MCF 10A (cell line): ENCODE measurements at regions not wholly inside any gene's neighbourhood (a gene's known extent, or its start where the extent isn't known, plus 50 kb on each side); places are given as distances from the start of the nearest gene placed in this dataset.
"Not testable (repeated sequence)": the region's sequence is repeated elsewhere in the genome, so short reads cannot be mapped to it uniquely, and the experiment has no call there.

ENCODE experiments used
- BruUV-seq: library from RNA; stranded (reverse); fragments of 400-500 nt; replicated peaks from 2 replicates; lab custom pipeline; 2021; lab: Mats Ljungman, UMichigan
- CTCF ChIA-PET: fragments of 300-600 bp; sonication (Branson Sonifier 250); formaldehyde crosslinking; extraction: SDS; loops from one replicate; lab custom pipeline; 2021; ENCODE audit warnings: antibody characterized with exemption, inconsistent platforms; lab: Yijun Ruan, JAX
- POLR2A ChIA-PET: fragments of 300-600, 350-650 bp; sonication (Branson Sonifier 250); formaldehyde crosslinking; extraction: SDS; loops from one replicate; lab custom pipeline; 2020; ENCODE audit warnings: antibody characterized with exemption, inconsistent platforms; lab: Yijun Ruan, JAX
- DNase-seq: peaks from one replicate; pipeline ENCODE4 v3.0.0-alpha.2; 2018; ENCODE audit not compliant: unreplicated experiment
- H3K27ac Mint-ChIP-seq: one replicate; pipeline ENCODE4 v1.8.0; 2022; ENCODE audit warnings: mild to moderate bottlenecking, low read depth, mixed read lengths; ENCODE audit not compliant: unreplicated experiment
- H3K27me3 Mint-ChIP-seq: one replicate; pipeline ENCODE4 v1.8.0; 2022; ENCODE audit warnings: mixed read lengths; ENCODE audit not compliant: insufficient read depth, unreplicated experiment
- H3K36me3 Mint-ChIP-seq: one replicate; pipeline ENCODE4 v1.8.0; 2022; ENCODE audit warnings: mild to moderate bottlenecking, moderate library complexity, mixed read lengths; ENCODE audit not compliant: insufficient read depth, unreplicated experiment
- H3K4me1 Mint-ChIP-seq: one replicate; pipeline ENCODE4 v1.8.0; 2022; ENCODE audit warnings: mixed read lengths; ENCODE audit not compliant: insufficient read depth, unreplicated experiment
- H3K4me3 Mint-ChIP-seq: one replicate; pipeline ENCODE4 v1.8.0; 2022; ENCODE audit warnings: mild to moderate bottlenecking, moderate library complexity, mixed read lengths; ENCODE audit not compliant: unreplicated experiment
- H3K9me3 Mint-ChIP-seq: one replicate; pipeline ENCODE4 v1.8.0; 2022; ENCODE audit warnings: mixed read lengths; ENCODE audit not compliant: unreplicated experiment
- intact Hi-C: fragments of 100-400 bp; cut with micrococcal nuclease; formaldehyde crosslinking; loops from 2 replicates; pipeline ENCODE4 v1.14.1; 2022
- TF ChIP-seq, protein P1 (sequence below): fragments of 200-600 bp; IDR thresholded peaks from one replicate; pipeline ENCODE4 v1.8.0; 2022; ENCODE audit warnings: antibody characterized with exemption, mild to moderate bottlenecking; ENCODE audit not compliant: unreplicated experiment

DNA sequence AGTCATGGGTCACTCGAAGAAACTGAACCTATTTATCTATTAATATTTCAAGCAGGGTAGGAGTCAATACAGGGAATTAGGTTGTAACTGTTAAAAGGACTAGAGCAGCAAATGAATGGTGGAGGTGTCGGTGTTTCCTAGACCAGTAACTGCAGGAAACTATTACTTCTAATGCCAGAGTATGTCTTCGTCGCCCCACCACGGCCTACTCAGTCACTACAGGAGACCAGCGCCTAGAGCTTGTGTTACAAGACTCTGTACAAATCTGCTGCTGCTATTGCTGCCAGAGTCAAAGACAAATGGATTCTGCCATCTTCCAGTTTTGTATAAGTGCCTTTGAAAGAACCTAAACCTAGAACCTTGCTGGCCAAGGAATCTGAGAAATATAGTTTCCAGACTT is 343.9 kb downstream of the SOX4 start:
- TF ChIP-seq, protein P1, sequence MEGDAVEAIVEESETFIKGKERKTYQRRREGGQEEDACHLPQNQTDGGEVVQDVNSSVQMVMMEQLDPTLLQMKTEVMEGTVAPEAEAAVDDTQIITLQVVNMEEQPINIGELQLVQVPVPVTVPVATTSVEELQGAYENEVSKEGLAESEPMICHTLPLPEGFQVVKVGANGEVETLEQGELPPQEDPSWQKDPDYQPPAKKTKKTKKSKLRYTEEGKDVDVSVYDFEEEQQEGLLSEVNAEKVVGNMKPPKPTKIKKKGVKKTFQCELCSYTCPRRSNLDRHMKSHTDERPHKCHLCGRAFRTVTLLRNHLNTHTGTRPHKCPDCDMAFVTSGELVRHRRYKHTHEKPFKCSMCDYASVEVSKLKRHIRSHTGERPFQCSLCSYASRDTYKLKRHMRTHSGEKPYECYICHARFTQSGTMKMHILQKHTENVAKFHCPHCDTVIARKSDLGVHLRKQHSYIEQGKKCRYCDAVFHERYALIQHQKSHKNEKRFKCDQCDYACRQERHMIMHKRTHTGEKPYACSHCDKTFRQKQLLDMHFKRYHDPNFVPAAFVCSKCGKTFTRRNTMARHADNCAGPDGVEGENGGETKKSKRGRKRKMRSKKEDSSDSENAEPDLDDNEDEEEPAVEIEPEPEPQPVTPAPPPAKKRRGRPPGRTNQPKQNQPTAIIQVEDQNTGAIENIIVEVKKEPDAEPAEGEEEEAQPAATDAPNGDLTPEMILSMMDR, result no peak
- H3K27ac Mint-ChIP-seq, result no peak overlapping the region
- no peaks in the 10 kb centered on the region for H3K9me3 Mint-ChIP-seq
- H3K36me3 Mint-ChIP-seq, result peaks cover 6% of the 10 kb centered on the region
- POLR2A ChIA-PET, result no interaction called here
- no peak for DNase-seq
- CTCF ChIA-PET, result interaction anchor here (0.7 kb wide), 1 partner anchor 10 kb away, joined by 5 read pairs; no protein-coding TSS in a partner anchor
- H3K4me1 Mint-ChIP-seq, result no peaks in the 10 kb centered on the region
- no peak overlapping the region for H3K4me3 Mint-ChIP-seq
- no TSS peak for BruUV-seq
- intact Hi-C loops, result loop anchor here (10.0 kb wide), 2 partner anchors 967 to 1373 kb away; no protein-coding TSS in a partner anchor
- H3K27me3 Mint-ChIP-seq, result no peaks in the 10 kb centered on the region

DNA sequence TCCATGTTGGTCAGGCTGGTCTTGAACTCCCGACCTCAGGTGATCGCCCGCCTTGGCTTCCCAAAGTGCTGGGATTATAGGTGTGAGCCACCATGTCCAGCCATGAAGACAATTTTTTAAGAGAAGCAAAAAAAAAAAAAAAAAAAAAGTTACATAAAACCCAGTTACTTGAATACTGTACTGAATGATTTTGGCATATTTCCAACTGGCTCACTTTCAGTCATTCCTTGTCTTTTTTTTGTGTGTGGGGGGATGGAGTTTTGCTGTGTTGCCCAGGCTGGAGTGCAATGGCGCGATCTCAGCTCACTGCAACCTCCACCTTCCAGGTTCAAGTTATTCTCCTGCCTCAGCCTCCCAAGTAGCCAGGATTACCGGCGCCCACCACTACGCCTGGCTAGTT is 345.5 kb downstream of the SOX4 start:
- H3K27ac Mint-ChIP-seq, BruUV-seq, DNase-seq, H3K4me3 Mint-ChIP-seq, H3K27me3 Mint-ChIP-seq, CTCF ChIA-PET, H3K4me1 Mint-ChIP-seq, H3K9me3 Mint-ChIP-seq, H3K36me3 Mint-ChIP-seq, POLR2A ChIA-PET: not testable (repeated sequence)
- intact Hi-C loops, result loop anchor here (10.0 kb wide), 2 partner anchors 966 to 1374 kb away; no protein-coding TSS in a partner anchor

DNA sequence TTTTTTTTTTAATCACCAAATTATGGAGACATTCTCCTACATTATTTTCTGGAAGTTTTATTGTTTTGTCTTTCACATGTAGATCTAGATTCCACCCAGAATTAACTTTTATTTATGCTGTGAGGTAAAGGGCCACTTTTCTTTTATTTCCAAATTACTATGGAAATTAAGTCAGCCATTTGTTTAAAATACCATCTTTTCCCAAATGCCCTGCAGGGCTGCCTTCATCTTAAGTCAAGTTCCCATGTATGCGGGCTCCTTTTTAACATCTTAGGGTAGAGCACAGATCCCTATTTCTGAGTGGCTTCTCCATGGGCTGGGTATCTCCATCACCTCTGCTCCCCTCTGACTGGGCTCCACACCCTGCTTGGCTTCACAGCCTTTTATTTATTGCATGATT is 348.4 kb downstream of the SOX4 start:
- no peak for DNase-seq
- no peaks in the 10 kb centered on the region for H3K36me3 Mint-ChIP-seq
- POLR2A ChIA-PET, result no interaction called here
- no peak overlapping the region for H3K27ac Mint-ChIP-seq
- intact Hi-C loops, result loop anchor here (10.0 kb wide), 1 partner anchor 883 kb away; no protein-coding TSS in a partner anchor
- no peak overlapping the region for H3K4me3 Mint-ChIP-seq
- H3K4me1 Mint-ChIP-seq, result no peaks in the 10 kb centered on the region
- CTCF ChIA-PET, result no interaction called here
- no peaks in the 10 kb centered on the region for H3K27me3 Mint-ChIP-seq
- BruUV-seq, result no TSS peak
- TF ChIP-seq, protein P1, result no peak
- no peaks in the 10 kb centered on the region for H3K9me3 Mint-ChIP-seq

DNA sequence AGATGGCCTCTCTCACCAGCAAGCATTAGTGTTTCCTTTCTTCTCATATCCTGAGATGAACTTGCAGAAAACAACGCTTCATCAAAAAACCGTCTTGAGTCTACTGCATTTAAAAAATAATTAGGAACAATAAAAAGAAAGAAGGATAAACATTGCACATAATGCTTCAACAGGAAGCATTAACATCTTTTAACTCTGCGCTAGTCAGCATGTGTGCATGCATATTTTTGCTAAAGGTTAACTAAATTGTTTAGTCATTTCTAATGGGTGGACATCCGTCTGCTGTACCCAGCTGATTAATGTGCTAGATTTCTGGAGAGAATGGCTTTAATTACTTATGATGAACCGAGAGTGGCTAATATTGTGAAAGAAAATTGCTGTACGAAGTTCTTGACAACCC is 349.3 kb downstream of the SOX4 start:
- ChIA-PET CTCF (no interaction called here), POLR2A (no interaction called here)
- H3K36me3 Mint-ChIP-seq, result no peaks in the 10 kb centered on the region
- TF ChIP-seq, protein P1, result no peak
- no peaks in the 10 kb centered on the region for H3K9me3 Mint-ChIP-seq
- no TSS peak for BruUV-seq
- H3K27me3 Mint-ChIP-seq, result no peaks in the 10 kb centered on the region
- no peak overlapping the region for H3K4me3 Mint-ChIP-seq
- intact Hi-C loops, result loop anchor here (10.0 kb wide), 1 partner anchor 882 kb away; no protein-coding TSS in a partner anchor
- H3K4me1 Mint-ChIP-seq, result no peaks in the 10 kb centered on the region
- no peak for DNase-seq
- no peak overlapping the region for H3K27ac Mint-ChIP-seq
